Tibial nerve (tissue), 4 donors: ENCODE measurements at regions not wholly inside any gene's neighbourhood (a gene's known extent, or its start where the extent isn't known, plus 50 kb on each side); places are given as distances from the start of the nearest gene placed in this dataset.

ENCODE experiments used
- EP300 ChIP-seq, 2 donors: sonication (generic); formaldehyde crosslinking; IDR thresholded peaks; one replicate each; pipeline ENCODE4 v1.6.1; 2017; ENCODE audit warnings: antibody characterized with exemption in 2 of 2, mild to moderate bottlenecking in 1 of 2
- POLR2A ChIP-seq, 2 donors: fragments of 450-650 bp; IDR thresholded peaks; one replicate each; pipeline ENCODE4 v1.6.1; 2017; ENCODE audit warnings: antibody characterized with exemption in 2 of 2, mild to moderate bottlenecking in 2 of 2, moderate library complexity in 2 of 2
- TF ChIP-seq, protein P1 (sequence below), 5 experiments: fragments of 200-600 bp in 3 of 5; fragments of 450-650 bp in 2 of 5; sonication (generic) in 3 of 5; IDR thresholded peaks; one replicate each; pipeline ENCODE4 v1.5.1; 2016 to 2019; ENCODE audit warnings: antibody characterized with exemption in 5 of 5, mild to moderate bottlenecking in 3 of 5, moderate library complexity in 2 of 5

DNA sequence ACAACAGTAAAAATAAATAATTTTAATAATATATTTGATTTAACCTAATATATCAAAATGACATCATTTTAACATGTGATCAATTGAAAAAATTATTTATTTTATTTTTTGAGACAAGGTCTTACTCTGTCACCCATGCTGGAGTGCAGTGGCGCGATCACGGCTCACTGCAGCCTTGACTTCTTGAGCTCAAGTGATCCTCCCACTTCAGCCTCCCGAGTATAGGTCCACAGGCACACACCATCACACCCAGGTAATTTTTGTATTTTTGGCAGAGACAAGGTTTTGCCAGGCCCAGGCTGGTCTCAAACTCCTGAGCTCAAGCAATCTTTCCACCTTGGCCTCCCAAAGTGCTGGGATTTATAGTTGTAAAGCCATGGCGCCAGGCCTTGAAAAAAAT lies 126.7 kb upstream of the COPS8 start:
- TF ChIP-seq EP300 (IDR thresholded peaks at IDR 0.05) (no peak), POLR2A (IDR thresholded peaks at IDR 0.05) (no peak)
- TF ChIP-seq, protein P1, sequence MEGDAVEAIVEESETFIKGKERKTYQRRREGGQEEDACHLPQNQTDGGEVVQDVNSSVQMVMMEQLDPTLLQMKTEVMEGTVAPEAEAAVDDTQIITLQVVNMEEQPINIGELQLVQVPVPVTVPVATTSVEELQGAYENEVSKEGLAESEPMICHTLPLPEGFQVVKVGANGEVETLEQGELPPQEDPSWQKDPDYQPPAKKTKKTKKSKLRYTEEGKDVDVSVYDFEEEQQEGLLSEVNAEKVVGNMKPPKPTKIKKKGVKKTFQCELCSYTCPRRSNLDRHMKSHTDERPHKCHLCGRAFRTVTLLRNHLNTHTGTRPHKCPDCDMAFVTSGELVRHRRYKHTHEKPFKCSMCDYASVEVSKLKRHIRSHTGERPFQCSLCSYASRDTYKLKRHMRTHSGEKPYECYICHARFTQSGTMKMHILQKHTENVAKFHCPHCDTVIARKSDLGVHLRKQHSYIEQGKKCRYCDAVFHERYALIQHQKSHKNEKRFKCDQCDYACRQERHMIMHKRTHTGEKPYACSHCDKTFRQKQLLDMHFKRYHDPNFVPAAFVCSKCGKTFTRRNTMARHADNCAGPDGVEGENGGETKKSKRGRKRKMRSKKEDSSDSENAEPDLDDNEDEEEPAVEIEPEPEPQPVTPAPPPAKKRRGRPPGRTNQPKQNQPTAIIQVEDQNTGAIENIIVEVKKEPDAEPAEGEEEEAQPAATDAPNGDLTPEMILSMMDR (IDR thresholded peaks at IDR 0.05), result no peak
